Adrenal gland (tissue), 5 donors: ENCODE measurements at regions not wholly inside any gene's neighbourhood (a gene's known extent, or its start where the extent isn't known, plus 50 kb on each side); places are given as distances from the start of the nearest gene placed in this dataset.

Source experiments
- CTCF ChIP-seq, 6 experiments: fragments of 450-650 bp in 4 of 6; fragments of 200-600 bp in 2 of 6; sonication (generic) in 1 of 6; IDR thresholded peaks; 1 replicate in 5 of 6; 2 replicates in 1 of 6; pipeline versions ENCODE4 v1.5.1 to v1.8.0; 2016 to 2021; ENCODE audit warnings: antibody characterized with exemption in 6 of 6, mild to moderate bottlenecking in 2 of 6, moderate library complexity in 1 of 6
- POLR2A ChIP-seq, 2 donors: fragments of 450-650 bp; IDR thresholded peaks; one replicate each; pipeline ENCODE4 v1.6.1; 2017; ENCODE audit warnings: antibody characterized with exemption in 2 of 2, mild to moderate bottlenecking in 2 of 2, moderate library complexity in 1 of 2
- donor health status: DM: no; HTN: no; CAD: no.

DNA sequence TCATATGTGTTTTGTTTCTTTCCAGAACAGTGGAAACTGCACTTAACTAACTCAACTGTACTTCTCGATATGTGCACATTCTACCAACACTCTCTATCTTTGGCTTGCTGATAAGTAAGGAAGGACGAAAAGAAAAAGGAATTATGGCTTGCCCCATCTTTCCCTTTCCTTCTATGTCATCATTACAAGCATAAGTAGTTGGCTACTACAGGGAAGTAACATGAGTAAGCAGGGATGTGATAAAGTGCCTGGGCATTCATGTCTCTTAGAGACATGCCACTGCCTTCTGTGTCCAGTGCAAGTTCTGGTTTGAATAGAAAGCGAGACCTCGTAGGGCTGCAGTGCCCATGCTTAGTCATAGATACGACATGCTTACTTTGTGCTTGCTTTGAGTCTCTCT, 342.5 kb downstream of the ETS1 start:
- TF ChIP-seq POLR2A (IDR thresholded peaks at IDR 0.05) (no peak), CTCF (IDR thresholded peaks at IDR 0.05) (no peak)
